ENCODE measurements at regions not wholly inside any gene's neighbourhood (a gene's known extent, or its start where the extent isn't known, plus 50 kb on each side); places are given as distances from the start of the nearest gene placed in this dataset.

DNA sequence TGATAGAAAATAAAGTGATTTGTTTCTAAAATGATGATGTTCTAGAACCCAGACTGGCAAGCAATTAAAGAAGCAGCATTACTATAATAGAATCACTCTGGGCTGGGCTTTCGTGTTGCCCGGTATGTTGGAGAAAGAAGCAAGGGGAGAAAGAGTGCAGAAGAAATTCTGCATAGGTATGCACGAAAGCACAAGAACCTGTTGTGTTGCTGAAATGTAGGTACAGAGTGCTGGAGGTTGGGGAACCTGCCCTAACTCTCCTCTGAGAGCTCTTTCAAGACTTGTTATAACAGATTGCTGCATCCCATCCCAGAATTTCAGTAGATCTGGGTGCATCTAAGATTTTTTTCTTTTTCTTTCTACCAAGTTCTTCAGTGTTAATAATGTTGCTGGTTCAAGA, 95.7 kb upstream of the DACH1 start:
- Histone ChIP-seq H4K20me1 (ENCODE audit: insufficient read depth, low read length) (no peaks in the 10 kb centered on the region), H3K4me3 (ENCODE audit: low read length) (no peak overlapping the region), H3K27me3 (replicated peaks; ENCODE audit: insufficient read depth, low read length) (no peaks in the 10 kb centered on the region), H3K27ac (ENCODE audit: low read length) (no peak overlapping the region), H3K36me3 (replicated peaks; ENCODE audit: insufficient read depth, low read length) (no peaks in the 10 kb centered on the region), H3K4me2 (ENCODE audit: low read depth, low read length) (no peak overlapping the region), H2AFZ (ENCODE audit: low read length) (no peak overlapping the region), H3K9me3 (replicated peaks; ENCODE audit: insufficient read depth, low read length) (no peaks in the 10 kb centered on the region), H3K9me2 (replicated peaks; ENCODE audit: insufficient read depth, low read length) (no peaks in the 10 kb centered on the region), H3F3A (ENCODE audit: insufficient read depth, low read length) (no peaks in the 10 kb centered on the region), H3K4me1 (ENCODE audit: low read length) (no peaks in the 10 kb centered on the region), H3K9ac (ENCODE audit: low read length) (no peak overlapping the region), H3K79me2 (ENCODE audit: low read length) (no peaks in the 10 kb centered on the region)
- no peak for DNase-seq
- TF ChIP-seq, protein P1, sequence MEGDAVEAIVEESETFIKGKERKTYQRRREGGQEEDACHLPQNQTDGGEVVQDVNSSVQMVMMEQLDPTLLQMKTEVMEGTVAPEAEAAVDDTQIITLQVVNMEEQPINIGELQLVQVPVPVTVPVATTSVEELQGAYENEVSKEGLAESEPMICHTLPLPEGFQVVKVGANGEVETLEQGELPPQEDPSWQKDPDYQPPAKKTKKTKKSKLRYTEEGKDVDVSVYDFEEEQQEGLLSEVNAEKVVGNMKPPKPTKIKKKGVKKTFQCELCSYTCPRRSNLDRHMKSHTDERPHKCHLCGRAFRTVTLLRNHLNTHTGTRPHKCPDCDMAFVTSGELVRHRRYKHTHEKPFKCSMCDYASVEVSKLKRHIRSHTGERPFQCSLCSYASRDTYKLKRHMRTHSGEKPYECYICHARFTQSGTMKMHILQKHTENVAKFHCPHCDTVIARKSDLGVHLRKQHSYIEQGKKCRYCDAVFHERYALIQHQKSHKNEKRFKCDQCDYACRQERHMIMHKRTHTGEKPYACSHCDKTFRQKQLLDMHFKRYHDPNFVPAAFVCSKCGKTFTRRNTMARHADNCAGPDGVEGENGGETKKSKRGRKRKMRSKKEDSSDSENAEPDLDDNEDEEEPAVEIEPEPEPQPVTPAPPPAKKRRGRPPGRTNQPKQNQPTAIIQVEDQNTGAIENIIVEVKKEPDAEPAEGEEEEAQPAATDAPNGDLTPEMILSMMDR (IDR thresholded peaks at IDR 0.05; ENCODE audit: low read length): no peak
- no peak for TF ChIP-seq EZH2 (optimal IDR thresholded peaks at IDR 0.05; ENCODE audit: low read depth, low read length)
- no peak for TF ChIP-seq EZH2phosphoT487 (IDR thresholded peaks at IDR 0.05; ENCODE audit: low read length)

DNA sequence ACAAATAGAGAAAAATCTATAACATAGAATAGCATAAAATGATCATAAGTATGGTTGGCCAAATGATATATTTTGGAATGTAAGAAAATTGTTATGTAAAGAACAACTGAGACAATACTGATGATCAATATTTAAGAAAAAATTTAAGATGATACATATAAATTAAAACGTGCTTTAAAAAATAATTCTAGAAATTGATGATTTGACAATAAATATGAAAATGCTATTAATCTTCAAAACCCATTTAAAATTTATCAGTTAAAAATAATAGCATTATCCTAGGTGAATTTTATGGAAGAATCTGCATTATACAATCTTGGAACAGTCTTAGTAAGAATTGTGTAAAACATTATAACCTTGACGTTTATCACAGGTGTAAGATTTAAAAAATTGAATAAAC, 95.1 kb upstream of the DACH1 start:
- Histone ChIP-seq H3F3A (ENCODE audit: insufficient read depth, low read length) (no peaks in the 10 kb centered on the region), H4K20me1 (ENCODE audit: insufficient read depth, low read length) (no peaks in the 10 kb centered on the region), H3K27me3 (replicated peaks; ENCODE audit: insufficient read depth, low read length) (no peaks in the 10 kb centered on the region), H3K9me3 (replicated peaks; ENCODE audit: insufficient read depth, low read length) (no peaks in the 10 kb centered on the region), H3K9me2 (replicated peaks; ENCODE audit: insufficient read depth, low read length) (no peaks in the 10 kb centered on the region), H3K4me2 (ENCODE audit: low read depth, low read length) (no peak overlapping the region), H3K4me3 (ENCODE audit: low read length) (no peak overlapping the region), H3K27ac (ENCODE audit: low read length) (no peak overlapping the region), H3K4me1 (ENCODE audit: low read length) (no peaks in the 10 kb centered on the region), H3K79me2 (ENCODE audit: low read length) (no peaks in the 10 kb centered on the region), H3K36me3 (replicated peaks; ENCODE audit: insufficient read depth, low read length) (no peaks in the 10 kb centered on the region), H3K9ac (ENCODE audit: low read length) (no peak overlapping the region), H2AFZ (ENCODE audit: low read length) (no peak overlapping the region)
- DNase-seq: no peak
- TF ChIP-seq EZH2phosphoT487 (IDR thresholded peaks at IDR 0.05; ENCODE audit: low read length) (no peak), EZH2 (optimal IDR thresholded peaks at IDR 0.05; ENCODE audit: low read depth, low read length) (no peak)
- TF ChIP-seq, protein P1 (IDR thresholded peaks at IDR 0.05; ENCODE audit: low read length): no peak

DNA sequence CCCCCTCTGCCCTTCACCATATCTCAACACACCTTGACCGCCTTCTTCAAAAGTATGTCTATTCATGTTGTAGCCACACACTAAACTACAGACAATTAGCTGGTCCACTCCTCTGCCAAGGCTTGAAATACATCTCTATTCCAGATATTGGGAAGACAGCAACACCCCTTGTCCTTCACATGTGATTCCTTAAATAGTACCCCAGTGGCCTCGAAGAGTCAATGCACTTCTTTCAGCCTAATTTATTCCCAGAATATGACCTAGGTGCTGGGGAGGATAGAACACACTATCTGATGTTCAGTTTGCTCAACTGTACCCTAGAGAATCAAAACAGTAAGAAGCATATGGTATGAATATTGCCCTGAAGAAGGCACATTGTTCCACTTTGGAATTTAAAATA, 82.4 kb upstream of the DACH1 start:
- H3K4me2 ChIP-seq (ENCODE audit: low read depth, low read length): no peak overlapping the region
- H3K27me3 ChIP-seq (replicated peaks; ENCODE audit: insufficient read depth, low read length): no peaks in the 10 kb centered on the region
- H3K4me1 ChIP-seq (ENCODE audit: low read length): no peaks in the 10 kb centered on the region
- H3K27ac ChIP-seq (ENCODE audit: low read length): no peak overlapping the region
- no peaks in the 10 kb centered on the region for H3K9me2 ChIP-seq (replicated peaks; ENCODE audit: insufficient read depth, low read length)
- no peak overlapping the region for H3K9ac ChIP-seq (ENCODE audit: low read length)
- H3K36me3 ChIP-seq (replicated peaks; ENCODE audit: insufficient read depth, low read length): no peaks in the 10 kb centered on the region
- DNase-seq: no peak
- no peaks in the 10 kb centered on the region for H3K79me2 ChIP-seq (ENCODE audit: low read length)
- no peaks in the 10 kb centered on the region for H3K9me3 ChIP-seq (replicated peaks; ENCODE audit: insufficient read depth, low read length)
- H4K20me1 ChIP-seq (ENCODE audit: insufficient read depth, low read length): no peaks in the 10 kb centered on the region
- TF ChIP-seq EZH2 (optimal IDR thresholded peaks at IDR 0.05; ENCODE audit: low read depth, low read length) (no peak), EZH2phosphoT487 (IDR thresholded peaks at IDR 0.05; ENCODE audit: low read length) (no peak)
- TF ChIP-seq, protein P1 (IDR thresholded peaks at IDR 0.05; ENCODE audit: low read length): no peak
- H3K4me3 ChIP-seq (ENCODE audit: low read length): no peak overlapping the region
- no peaks in the 10 kb centered on the region for H3F3A ChIP-seq (ENCODE audit: insufficient read depth, low read length)
- H2AFZ ChIP-seq (ENCODE audit: low read length): no peak overlapping the region
